ENCODE measurements at regions not wholly inside any gene's neighbourhood (a gene's known extent, or its start where the extent isn't known, plus 50 kb on each side); places are given as distances from the start of the nearest gene placed in this dataset.

DNA sequence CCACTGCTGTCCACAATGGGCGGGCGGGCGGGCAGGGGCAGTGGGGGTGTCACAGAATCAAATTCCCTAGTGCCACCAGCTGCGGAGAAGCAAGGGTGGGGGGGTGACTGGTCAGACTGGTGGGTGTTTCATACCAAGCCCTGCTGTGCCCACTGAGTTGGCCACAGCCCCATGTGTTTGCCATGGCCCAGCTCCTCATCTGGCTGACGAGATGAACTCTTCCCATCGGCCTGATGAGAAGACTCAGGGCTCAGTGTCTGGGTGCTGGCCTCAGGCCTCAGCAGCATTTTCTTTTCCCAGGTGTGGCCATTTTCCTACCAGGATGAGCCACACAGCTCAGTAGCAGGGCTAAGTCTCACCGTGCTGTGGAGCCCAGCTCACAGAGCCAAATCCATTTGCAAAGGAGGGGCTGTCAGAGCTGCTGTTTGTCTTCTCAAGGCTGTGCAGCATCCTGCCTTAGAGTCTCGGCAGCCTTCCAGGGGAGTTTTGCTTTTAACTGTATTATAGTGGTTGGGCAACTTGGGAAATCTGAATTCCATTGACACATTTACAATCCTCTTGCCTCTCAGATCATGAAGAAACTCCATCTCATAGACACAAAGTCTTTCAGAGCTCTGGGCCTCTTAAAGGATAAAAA is 176.8 kb downstream of the ABHD5 start:
- no peak overlapping the region for H3K4me3 ChIP-seq
- DNase-seq (no peak), ATAC-seq (no peak)
- no peaks in the 10 kb centered on the region for H3K27me3 ChIP-seq
- peaks cover 5% of the 10 kb centered on the region for H3K4me1 ChIP-seq
- intact Hi-C loops (cut with DNase I), result no loop called here
- TF ChIP-seq, protein P1, sequence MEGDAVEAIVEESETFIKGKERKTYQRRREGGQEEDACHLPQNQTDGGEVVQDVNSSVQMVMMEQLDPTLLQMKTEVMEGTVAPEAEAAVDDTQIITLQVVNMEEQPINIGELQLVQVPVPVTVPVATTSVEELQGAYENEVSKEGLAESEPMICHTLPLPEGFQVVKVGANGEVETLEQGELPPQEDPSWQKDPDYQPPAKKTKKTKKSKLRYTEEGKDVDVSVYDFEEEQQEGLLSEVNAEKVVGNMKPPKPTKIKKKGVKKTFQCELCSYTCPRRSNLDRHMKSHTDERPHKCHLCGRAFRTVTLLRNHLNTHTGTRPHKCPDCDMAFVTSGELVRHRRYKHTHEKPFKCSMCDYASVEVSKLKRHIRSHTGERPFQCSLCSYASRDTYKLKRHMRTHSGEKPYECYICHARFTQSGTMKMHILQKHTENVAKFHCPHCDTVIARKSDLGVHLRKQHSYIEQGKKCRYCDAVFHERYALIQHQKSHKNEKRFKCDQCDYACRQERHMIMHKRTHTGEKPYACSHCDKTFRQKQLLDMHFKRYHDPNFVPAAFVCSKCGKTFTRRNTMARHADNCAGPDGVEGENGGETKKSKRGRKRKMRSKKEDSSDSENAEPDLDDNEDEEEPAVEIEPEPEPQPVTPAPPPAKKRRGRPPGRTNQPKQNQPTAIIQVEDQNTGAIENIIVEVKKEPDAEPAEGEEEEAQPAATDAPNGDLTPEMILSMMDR (IDR thresholded peaks at IDR 0.05), result no peak
- no peaks in the 10 kb centered on the region for H3K9me3 ChIP-seq
- no peak overlapping the region for H3K27ac ChIP-seq
- H3K36me3 ChIP-seq, result no peaks in the 10 kb centered on the region

DNA sequence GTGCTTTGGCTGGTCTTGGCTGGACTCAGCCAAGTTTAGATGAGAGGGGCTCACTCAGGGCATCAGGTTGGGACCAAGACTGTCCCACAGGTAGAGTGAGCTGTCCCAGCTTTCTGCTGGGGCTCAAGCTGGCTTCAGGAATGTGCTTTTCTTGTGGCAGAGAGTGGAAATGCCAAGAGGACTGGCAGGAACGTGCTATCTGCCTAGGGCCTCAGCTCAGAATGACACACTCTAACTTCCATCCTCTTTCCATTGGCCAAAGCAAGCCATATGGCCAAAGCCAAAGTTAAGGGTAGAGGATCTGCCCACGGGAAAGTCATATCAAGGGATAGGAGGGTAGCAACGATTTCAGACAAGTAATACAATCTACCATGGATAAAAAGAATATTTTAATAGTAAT is 178.8 kb downstream of the ABHD5 start:
- intact Hi-C loops (cut with DNase I), result no loop called here
- Histone ChIP-seq H3K4me1 (peaks cover 5% of the 10 kb centered on the region), H3K4me3 (no peak overlapping the region), H3K27ac (no peak overlapping the region), H3K27me3 (no peaks in the 10 kb centered on the region), H3K9me3 (no peaks in the 10 kb centered on the region), H3K36me3 (no peaks in the 10 kb centered on the region)
- TF ChIP-seq, protein P1 (IDR thresholded peaks at IDR 0.05), result no peak
- DNase-seq (no peak), ATAC-seq (no peak)

DNA sequence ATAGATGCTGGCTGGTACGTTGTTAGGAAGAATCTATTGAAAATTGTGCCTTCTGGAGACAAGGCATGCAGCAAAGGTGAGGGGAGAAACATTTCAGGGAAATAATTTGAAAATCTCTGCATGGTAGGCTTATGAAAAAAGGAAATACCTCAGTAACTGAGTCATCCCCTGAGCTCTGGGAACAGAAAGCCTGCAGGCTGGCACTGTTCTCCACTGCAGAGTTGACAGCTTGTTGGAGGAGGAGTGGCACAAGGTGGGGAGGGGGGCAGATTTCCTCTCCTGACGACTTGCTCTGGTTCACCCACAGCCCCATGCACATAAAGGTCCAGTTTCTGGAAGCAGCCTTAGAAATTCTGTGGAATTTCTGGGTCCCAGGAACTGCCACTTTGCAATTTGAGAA is 179.4 kb downstream of the ABHD5 start:
- intact Hi-C loops (cut with DNase I), result no loop called here
- H3K4me3 ChIP-seq, result no peak overlapping the region
- H3K27me3 ChIP-seq, result no peaks in the 10 kb centered on the region
- H3K4me1 ChIP-seq, result peaks cover 5% of the 10 kb centered on the region
- ATAC-seq (no peak), DNase-seq (no peak)
- no peaks in the 10 kb centered on the region for H3K36me3 ChIP-seq
- TF ChIP-seq, protein P1 (IDR thresholded peaks at IDR 0.05), result no peak
- no peak overlapping the region for H3K27ac ChIP-seq
- H3K9me3 ChIP-seq, result no peaks in the 10 kb centered on the region

DNA sequence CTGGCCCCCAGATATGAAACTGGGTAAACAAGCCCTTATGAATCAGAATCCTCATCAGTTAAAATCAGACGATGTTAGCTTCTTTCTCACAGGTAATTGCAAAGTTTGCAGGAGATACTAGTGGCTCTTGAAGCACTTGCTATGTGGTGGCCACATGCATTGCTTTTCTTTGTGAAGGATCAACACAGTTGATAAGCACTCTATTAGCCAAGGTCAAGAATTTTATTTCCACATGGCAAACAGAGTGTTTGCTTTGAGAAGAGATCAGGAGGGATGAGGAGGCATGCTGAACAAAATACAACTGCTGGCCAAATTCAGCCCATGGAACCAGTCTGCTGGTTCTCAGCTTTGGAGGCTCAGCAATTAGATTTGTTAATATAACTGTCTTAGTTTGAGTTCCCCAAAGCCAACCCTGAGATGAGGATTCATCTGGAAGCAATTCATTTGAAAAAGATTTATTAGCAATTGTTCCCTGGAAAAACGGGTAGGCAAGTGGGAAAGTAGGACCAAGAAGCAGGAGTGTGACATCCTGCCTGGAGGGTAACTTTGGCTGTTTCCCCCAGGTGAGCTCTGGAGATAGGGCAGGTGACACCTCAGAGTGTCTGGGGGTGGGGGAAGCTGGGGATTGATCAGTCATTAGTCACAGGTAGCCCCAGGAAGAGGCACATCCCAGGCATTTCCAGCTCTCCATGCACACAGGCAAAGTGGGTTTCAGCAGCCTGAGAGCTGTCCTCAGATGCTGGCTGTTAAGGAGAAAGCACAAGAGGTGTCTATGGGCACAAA is 180.3 kb downstream of the ABHD5 start:
- DNase-seq, result no peak
- Histone ChIP-seq H3K27ac (no peak overlapping the region), H3K4me3 (no peak overlapping the region), H3K9me3 (no peaks in the 10 kb centered on the region), H3K36me3 (no peaks in the 10 kb centered on the region), H3K4me1 (peaks cover 5% of the 10 kb centered on the region), H3K27me3 (no peaks in the 10 kb centered on the region)
- intact Hi-C loops (cut with DNase I), result no loop called here
- no peak for ATAC-seq
- TF ChIP-seq, protein P1 (IDR thresholded peaks at IDR 0.05), result no peak

DNA sequence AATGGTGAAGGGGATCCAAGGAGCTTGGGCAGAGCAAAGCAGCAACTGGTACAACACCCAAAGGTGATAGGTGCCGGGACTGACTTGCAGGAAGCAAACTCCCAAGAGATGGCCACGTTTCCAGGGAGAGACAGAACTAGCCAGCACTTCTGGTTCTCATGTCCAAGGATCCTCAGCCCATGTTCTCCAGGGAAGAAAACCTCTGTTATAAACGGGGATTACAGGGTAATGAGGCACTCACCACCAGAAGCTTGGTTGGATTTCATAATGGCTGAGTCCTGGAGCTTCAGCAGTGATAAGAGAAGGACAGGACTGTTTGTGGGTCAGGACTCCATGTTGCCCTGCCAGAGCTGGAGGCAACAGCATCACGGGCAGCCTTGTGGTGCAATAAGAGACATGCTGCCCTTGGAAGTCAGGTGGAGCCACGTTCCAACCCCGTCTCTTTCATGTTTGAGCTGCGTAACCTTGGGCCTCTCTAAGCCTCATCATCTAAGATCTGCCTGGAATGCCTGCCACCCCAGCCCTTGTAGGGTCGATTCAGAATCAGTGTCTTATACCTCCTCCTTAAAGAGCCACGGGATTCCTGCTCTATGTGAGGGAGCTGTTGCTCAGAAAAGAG is 181.0 kb downstream of the ABHD5 start:
- ATAC-seq (no peak), DNase-seq (no peak)
- TF ChIP-seq, protein P1 (IDR thresholded peaks at IDR 0.05), result no peak
- H3K4me3 ChIP-seq, result no peak overlapping the region
- H3K27ac ChIP-seq, result no peak overlapping the region
- H3K4me1 ChIP-seq, result peaks cover 5% of the 10 kb centered on the region
- H3K27me3 ChIP-seq, result no peaks in the 10 kb centered on the region
- intact Hi-C loops (cut with DNase I), result no loop called here
- no peaks in the 10 kb centered on the region for H3K36me3 ChIP-seq
- H3K9me3 ChIP-seq, result no peaks in the 10 kb centered on the region
